ENCODE measurements at regions not wholly inside any gene's neighbourhood (a gene's known extent, or its start where the extent isn't known, plus 50 kb on each side); places are given as distances from the start of the nearest gene placed in this dataset.
A peak's percentile ranks its signal among the peaks of the same experiment; 100 is the strongest.

DNA sequence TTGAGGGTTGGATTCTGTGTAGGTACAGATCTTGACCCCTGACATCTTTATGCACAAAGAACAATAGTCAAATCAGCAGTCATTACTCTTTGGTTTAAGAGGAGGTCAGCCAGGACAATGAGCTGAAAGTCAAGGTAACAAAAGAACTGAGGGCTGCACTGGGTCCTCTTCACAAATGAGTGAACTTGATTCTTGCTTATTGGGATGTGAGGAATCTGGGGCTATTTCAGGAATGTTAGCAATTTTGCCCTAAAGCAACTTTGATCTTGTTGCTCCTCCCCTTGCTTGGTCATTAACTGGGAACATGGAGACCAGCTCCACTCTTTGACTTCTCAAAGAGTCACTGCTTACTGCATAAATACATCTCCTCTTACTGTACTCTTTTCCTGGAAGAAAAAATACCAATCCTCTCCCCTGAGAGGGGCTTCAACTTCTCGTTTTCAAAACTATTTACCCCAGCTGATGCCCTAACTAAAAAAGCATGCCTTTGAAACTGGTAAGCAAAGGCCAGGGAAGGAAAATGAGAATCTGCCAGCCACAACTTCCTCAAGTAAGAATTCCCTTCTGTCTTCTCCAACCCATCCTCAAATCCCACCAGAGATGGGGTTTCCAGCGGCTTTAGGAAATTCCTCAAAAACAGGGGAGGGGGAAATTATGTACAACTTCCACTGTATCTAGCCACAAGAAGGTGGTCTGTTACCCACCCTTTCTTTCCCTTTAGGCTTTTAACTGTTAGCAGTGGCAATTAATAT is 368.3 kb downstream of the ENC1 start:
- Mint-ChIP-seq H3K27me3 (ENCODE audit: low read depth, poor library complexity) (no peaks in the 10 kb centered on the region), H3K27ac (no peak overlapping the region), H3K36me3 (ENCODE audit: low read depth) (no peaks in the 10 kb centered on the region)

DNA sequence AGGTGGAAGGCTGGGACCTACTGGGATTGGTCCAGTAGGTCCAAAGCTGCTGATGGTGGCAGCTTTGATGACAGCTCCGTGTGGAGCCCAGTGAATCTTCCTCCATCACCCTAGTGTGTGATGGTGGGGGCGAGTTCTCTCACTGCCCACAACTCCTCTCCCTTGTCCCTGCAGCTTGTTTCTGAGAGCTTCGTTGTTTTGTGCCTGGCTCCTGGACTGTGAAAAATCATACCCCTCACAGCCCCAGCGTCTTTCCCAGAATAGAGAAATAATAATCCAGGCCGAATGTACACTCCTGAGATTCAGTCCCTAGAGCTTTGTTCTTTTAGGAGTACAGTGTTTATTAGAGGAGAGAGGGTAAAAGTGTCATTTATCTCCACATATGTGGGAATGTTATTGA is 372.2 kb downstream of the ENC1 start:
- Mint-ChIP-seq H3K4me1 (peaks cover 52% of the 10 kb centered on the region), H3K27ac (no peak overlapping the region), H3K4me3 (no peak overlapping the region), H3K27me3 (ENCODE audit: low read depth, poor library complexity) (no peaks in the 10 kb centered on the region), H3K9me3 (no peaks in the 10 kb centered on the region), H3K36me3 (ENCODE audit: low read depth) (no peaks in the 10 kb centered on the region)
- DNase-seq: no peak
- TF ChIP-seq, protein P1, sequence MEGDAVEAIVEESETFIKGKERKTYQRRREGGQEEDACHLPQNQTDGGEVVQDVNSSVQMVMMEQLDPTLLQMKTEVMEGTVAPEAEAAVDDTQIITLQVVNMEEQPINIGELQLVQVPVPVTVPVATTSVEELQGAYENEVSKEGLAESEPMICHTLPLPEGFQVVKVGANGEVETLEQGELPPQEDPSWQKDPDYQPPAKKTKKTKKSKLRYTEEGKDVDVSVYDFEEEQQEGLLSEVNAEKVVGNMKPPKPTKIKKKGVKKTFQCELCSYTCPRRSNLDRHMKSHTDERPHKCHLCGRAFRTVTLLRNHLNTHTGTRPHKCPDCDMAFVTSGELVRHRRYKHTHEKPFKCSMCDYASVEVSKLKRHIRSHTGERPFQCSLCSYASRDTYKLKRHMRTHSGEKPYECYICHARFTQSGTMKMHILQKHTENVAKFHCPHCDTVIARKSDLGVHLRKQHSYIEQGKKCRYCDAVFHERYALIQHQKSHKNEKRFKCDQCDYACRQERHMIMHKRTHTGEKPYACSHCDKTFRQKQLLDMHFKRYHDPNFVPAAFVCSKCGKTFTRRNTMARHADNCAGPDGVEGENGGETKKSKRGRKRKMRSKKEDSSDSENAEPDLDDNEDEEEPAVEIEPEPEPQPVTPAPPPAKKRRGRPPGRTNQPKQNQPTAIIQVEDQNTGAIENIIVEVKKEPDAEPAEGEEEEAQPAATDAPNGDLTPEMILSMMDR (IDR thresholded peaks at IDR 0.05): no peak

More for the DNA sequence above, 368.3 kb downstream of the ENC1 start:
- H3K9me3 Mint-ChIP-seq: no peaks in the 10 kb centered on the region
- no peak overlapping the region for H3K4me3 Mint-ChIP-seq
- TF ChIP-seq, protein P1 (IDR thresholded peaks at IDR 0.05): no peak
- DNase-seq: no peak
- peaks cover 67% of the 10 kb centered on the region for H3K4me1 Mint-ChIP-seq

DNA sequence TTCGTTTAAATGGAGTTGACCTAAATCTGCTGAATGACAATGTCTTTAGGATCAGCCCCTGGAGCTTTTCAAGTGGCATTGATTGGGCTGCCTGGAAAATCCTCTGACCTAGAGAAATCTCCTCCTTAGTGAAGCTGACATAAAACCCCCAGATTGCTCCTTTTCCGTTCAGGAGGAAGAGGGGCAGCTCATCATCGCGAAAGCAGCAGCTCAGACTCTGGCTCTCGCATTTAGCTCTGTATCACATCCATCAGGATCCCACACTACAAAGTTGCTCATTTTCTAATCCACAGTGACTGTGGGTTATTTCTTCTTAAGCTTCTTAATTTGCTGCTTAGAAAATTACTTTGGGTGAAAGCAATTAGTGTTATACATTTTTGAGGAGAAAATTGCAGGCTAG is 373.7 kb downstream of the ENC1 start:
- Mint-ChIP-seq H3K27ac (peak overlapping the region; percentile 14), H3K27me3 (ENCODE audit: low read depth, poor library complexity) (no peaks in the 10 kb centered on the region), H3K4me3 (no peak overlapping the region), H3K9me3 (no peaks in the 10 kb centered on the region), H3K4me1 (peaks cover 52% of the 10 kb centered on the region), H3K36me3 (ENCODE audit: low read depth) (no peaks in the 10 kb centered on the region)
- TF ChIP-seq, protein P1 (IDR thresholded peaks at IDR 0.05): no peak
- no peak for DNase-seq

DNA sequence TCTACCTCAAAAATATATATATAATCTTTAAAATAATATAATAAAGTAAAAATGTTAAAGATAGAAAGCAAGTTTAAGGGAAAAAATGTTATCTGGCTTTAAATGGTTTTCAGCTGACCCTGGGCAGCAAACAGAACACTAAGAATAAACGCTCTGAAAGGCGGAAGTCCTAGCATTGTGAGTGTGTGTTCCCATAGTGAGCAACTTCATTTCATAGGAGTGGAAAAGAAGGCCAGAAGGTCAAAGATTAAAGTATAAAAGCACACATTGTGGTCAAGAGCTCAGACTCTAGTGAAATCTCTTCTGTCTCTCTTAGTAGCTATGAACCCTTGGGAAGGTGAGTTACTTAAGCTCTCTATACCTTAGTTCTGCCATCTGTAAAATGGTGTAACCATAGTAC is 374.4 kb downstream of the ENC1 start:
- no peaks in the 10 kb centered on the region for H3K9me3 Mint-ChIP-seq
- H3K4me3 Mint-ChIP-seq: no peak overlapping the region
- peaks cover 54% of the 10 kb centered on the region for H3K4me1 Mint-ChIP-seq
- no peak for DNase-seq
- no peak overlapping the region for H3K27ac Mint-ChIP-seq
- no peaks in the 10 kb centered on the region for H3K36me3 Mint-ChIP-seq (ENCODE audit: low read depth)
- H3K27me3 Mint-ChIP-seq (ENCODE audit: low read depth, poor library complexity): no peaks in the 10 kb centered on the region
- TF ChIP-seq, protein P1 (IDR thresholded peaks at IDR 0.05): no peak

DNA sequence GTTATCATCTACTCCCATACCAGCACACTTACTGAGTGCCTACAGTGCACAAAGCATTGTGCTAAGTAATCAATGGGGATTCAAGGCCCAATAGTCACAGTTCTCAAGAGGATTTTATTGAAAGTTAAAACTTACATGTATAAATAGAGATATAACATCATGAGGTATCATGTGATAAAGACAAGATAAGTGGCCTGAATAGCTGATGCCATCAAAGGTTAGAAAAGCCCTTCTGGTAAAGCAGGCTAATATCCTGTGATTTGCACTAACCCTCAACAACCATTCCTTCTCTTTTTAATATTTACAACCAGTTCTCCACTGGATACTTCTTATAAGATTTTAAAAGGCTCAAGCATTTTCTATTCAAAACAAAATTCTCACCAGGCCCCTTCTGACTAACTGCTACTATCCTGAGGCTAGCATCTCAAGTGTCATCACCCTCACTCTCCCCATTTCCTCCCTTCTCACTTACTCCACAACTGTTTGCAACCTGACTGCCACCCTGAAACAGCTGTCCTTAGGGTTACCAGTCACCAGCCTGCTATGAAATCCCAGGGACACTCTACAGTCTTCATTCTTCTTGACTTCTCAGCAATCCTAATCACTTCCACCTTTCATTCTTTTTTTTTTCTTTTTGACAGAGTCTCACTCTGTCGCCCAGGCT is 377.9 kb downstream of the ENC1 start:
- no peaks in the 10 kb centered on the region for H3K9me3 Mint-ChIP-seq
- DNase-seq: no peak
- peaks cover 73% of the 10 kb centered on the region for H3K4me1 Mint-ChIP-seq
- H3K36me3 Mint-ChIP-seq (ENCODE audit: low read depth): no peaks in the 10 kb centered on the region
- TF ChIP-seq, protein P1 (IDR thresholded peaks at IDR 0.05): no peak
- no peak overlapping the region for H3K4me3 Mint-ChIP-seq
- peak overlapping the region; percentile 74 for H3K27ac Mint-ChIP-seq
- H3K27me3 Mint-ChIP-seq (ENCODE audit: low read depth, poor library complexity): peaks cover 3% of the 10 kb centered on the region
